ENCODE measurements at regions not wholly inside any gene's neighbourhood (a gene's known extent, or its start where the extent isn't known, plus 50 kb on each side); places are given as distances from the start of the nearest gene placed in this dataset.

DNA sequence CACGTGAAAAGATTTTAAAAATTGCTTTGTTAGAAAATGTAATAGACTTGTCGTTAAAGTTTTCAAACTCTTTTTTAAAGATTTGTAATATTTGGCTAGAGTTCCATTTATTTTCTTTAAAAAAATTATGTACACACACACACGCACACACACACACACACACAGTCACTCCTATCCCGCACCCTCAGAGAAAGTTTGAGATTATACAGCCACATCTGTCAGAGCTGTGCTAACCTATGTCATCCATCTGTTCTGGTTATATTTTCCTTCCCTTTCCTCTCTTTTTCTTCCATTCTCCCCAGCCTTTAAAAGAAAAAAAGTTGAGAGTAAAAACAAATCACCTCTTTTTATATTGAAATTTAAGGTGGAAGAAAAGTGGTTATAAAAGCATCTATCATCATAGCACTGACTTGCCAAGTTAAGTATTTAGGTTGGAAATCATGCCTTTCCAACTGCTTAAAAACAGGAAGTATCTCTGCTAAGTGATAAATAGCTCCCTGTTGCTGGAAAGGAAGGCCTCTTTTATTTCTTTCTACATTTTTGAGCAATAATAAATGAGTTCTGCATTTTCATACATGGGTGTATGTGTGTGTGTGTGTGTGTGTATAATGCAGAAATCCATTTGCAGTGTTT, 163.3 kb upstream of the SPRY1 start:
- TF ChIP-seq POLR2A (IDR thresholded peaks at IDR 0.05): no peak
- TF ChIP-seq, protein P1, sequence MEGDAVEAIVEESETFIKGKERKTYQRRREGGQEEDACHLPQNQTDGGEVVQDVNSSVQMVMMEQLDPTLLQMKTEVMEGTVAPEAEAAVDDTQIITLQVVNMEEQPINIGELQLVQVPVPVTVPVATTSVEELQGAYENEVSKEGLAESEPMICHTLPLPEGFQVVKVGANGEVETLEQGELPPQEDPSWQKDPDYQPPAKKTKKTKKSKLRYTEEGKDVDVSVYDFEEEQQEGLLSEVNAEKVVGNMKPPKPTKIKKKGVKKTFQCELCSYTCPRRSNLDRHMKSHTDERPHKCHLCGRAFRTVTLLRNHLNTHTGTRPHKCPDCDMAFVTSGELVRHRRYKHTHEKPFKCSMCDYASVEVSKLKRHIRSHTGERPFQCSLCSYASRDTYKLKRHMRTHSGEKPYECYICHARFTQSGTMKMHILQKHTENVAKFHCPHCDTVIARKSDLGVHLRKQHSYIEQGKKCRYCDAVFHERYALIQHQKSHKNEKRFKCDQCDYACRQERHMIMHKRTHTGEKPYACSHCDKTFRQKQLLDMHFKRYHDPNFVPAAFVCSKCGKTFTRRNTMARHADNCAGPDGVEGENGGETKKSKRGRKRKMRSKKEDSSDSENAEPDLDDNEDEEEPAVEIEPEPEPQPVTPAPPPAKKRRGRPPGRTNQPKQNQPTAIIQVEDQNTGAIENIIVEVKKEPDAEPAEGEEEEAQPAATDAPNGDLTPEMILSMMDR (IDR thresholded peaks at IDR 0.05): no peak

All from testis (tissue), 2 donors.